Activated CD4-positive, alpha-beta T cell treated with anti-CD3 and anti-CD28 coated beads for 24 hours (primary cell): ENCODE measurements at regions not wholly inside any gene's neighbourhood (a gene's known extent, or its start where the extent isn't known, plus 50 kb on each side); places are given as distances from the start of the nearest gene placed in this dataset.

ENCODE experiments used
- DNase-seq, 2 donors: peaks; one replicate each; pipeline ENCODE4 v3.0.0-alpha.2; 2020; ENCODE audit warnings: low read depth in 2 of 2

GRCh38 chr13:74413482-74413881, 279.3 kb upstream of the KLF12 start:
- DNase-seq, result no peak

GRCh38 chr13:74409551-74409950, 275.3 kb upstream of the KLF12 start:
- no peak for DNase-seq

- no peak for DNase-seq
Measured at GRCh38 chr13:74406420-74406819, 272.2 kb upstream of the KLF12 start.

- DNase-seq, result no peak
Measured at GRCh38 chr13:74398599-74398998, 264.4 kb upstream of the KLF12 start.

- no peak for DNase-seq
Measured at GRCh38 chr13:74389056-74389455, 254.9 kb upstream of the KLF12 start.

GRCh38 chr13:74388626-74389025, 254.4 kb upstream of the KLF12 start:
- DNase-seq, result no peak

- no peak for DNase-seq
Measured at GRCh38 chr13:74372511-74372910, 238.3 kb upstream of the KLF12 start.

GRCh38 chr13:74367193-74367592, 233.0 kb upstream of the KLF12 start:
- DNase-seq, result no peak

- no peak for DNase-seq
Measured at GRCh38 chr13:74361274-74361673, 227.1 kb upstream of the KLF12 start.

- no peak for DNase-seq
Measured at GRCh38 chr13:74346960-74347359, 212.8 kb upstream of the KLF12 start.

GRCh38 chr13:74338341-74338740, 204.1 kb upstream of the KLF12 start:
- no peak for DNase-seq

- no peak for DNase-seq
Measured at GRCh38 chr13:74336546-74336945, 202.3 kb upstream of the KLF12 start.

GRCh38 chr13:74335370-74335769, 201.2 kb upstream of the KLF12 start:
- DNase-seq, result no peak

GRCh38 chr13:74329962-74330361, 195.8 kb upstream of the KLF12 start:
- no peak for DNase-seq

GRCh38 chr13:74325106-74325505, 190.9 kb upstream of the KLF12 start:
- no peak for DNase-seq

GRCh38 chr13:74324338-74324737, 190.1 kb upstream of the KLF12 start:
- DNase-seq, result no peak

GRCh38 chr13:74322562-74322961, 188.4 kb upstream of the KLF12 start:
- DNase-seq, result no peak

- no peak for DNase-seq
Measured at GRCh38 chr13:74320282-74320681, 186.1 kb upstream of the KLF12 start.

GRCh38 chr13:74316547-74316946, 182.3 kb upstream of the KLF12 start:
- DNase-seq, result no peak

- no peak for DNase-seq
Measured at GRCh38 chr13:74306496-74306895, 172.3 kb upstream of the KLF12 start.

- no peak for DNase-seq
Measured at GRCh38 chr13:74305876-74306275, 171.7 kb upstream of the KLF12 start.

- DNase-seq, result no peak
Measured at GRCh38 chr13:74301258-74301935, 167.2 kb upstream of the KLF12 start.

GRCh38 chr13:74300162-74300561, 166.0 kb upstream of the KLF12 start:
- no peak for DNase-seq

GRCh38 chr13:74299721-74300120, 165.5 kb upstream of the KLF12 start:
- DNase-seq, result no peak
